ENCODE measurements at regions not wholly inside any gene's neighbourhood (a gene's known extent, or its start where the extent isn't known, plus 50 kb on each side); places are given as distances from the start of the nearest gene placed in this dataset.

DNA sequence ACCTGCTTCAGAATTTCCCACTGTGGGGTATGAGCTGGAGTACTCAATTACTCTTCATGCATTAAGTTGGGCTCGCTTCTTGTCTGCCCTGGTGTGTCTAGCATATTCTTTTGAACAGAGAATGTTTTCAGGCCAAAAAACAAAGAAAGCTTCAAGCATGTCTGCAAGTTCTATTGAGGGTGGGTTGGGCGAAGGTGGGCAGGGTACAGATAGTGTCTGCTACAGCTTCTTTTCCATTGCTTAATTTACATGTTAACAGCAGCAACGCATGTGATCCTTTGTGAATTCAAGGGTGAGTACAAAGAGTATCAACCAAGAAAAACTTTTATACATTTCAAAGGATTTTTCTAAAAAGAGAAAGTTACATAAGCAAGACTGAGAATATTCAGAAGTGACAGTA lies 406.5 kb downstream of the IRS2 start:
- H3K4me3 ChIP-seq (replicated peaks in 1 of 3; ENCODE audit: low read depth in 2 of 3, low read length in 3 of 3), result no peak overlapping the region
- H3K79me2 ChIP-seq (ENCODE audit: insufficient read depth, low read length), result no peaks in the 10 kb centered on the region
- no peak overlapping the region for H3K4me2 ChIP-seq (replicated peaks; ENCODE audit: extremely low read depth, low read length, poor library complexity, severe bottlenecking)
- H3K4me1 Mint-ChIP-seq, result peaks cover 32% of the 10 kb centered on the region
- peaks cover 0 to 3% of the 10 kb centered on the region in 2 donors for H3K36me3 Mint-ChIP-seq
- no peaks in the 10 kb centered on the region for H3K9me3 ChIP-seq (replicated peaks in 1 of 2; ENCODE audit: control insufficient read depth in 1 of 2, insufficient read depth in 1 of 2, low read length in 2 of 2)
- no peak overlapping the region for H3K4me3 Mint-ChIP-seq
- TF ChIP-seq, protein P1, sequence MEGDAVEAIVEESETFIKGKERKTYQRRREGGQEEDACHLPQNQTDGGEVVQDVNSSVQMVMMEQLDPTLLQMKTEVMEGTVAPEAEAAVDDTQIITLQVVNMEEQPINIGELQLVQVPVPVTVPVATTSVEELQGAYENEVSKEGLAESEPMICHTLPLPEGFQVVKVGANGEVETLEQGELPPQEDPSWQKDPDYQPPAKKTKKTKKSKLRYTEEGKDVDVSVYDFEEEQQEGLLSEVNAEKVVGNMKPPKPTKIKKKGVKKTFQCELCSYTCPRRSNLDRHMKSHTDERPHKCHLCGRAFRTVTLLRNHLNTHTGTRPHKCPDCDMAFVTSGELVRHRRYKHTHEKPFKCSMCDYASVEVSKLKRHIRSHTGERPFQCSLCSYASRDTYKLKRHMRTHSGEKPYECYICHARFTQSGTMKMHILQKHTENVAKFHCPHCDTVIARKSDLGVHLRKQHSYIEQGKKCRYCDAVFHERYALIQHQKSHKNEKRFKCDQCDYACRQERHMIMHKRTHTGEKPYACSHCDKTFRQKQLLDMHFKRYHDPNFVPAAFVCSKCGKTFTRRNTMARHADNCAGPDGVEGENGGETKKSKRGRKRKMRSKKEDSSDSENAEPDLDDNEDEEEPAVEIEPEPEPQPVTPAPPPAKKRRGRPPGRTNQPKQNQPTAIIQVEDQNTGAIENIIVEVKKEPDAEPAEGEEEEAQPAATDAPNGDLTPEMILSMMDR (IDR thresholded peaks at IDR 0.05), result no peak
- H3K27ac ChIP-seq (ENCODE audit: low read depth in 1 of 2, low read length in 2 of 2), result no peak overlapping the region
- WGBS (ENCODE audit: insufficient coverage), result no CpG with 5 or more reads among the region's 3 CpGs
- no peak overlapping the region for H2AFZ ChIP-seq (ENCODE audit: insufficient read depth, low read depth, low read length, poor library complexity, severe bottlenecking)
- no peak for DNase-seq
- H3K4me1 ChIP-seq (ENCODE audit: control insufficient read depth in 1 of 2, insufficient read depth in 2 of 2, low read length in 2 of 2), result peaks cover 26 to 30% of the 10 kb centered on the region in 2 donors
- no peak overlapping the region for H3K27ac Mint-ChIP-seq
- intact Hi-C loops (cut with micrococcal nuclease), result loop anchor here in 1 of 2 donors (10.0 kb wide), 1 partner anchor 275 kb away; no protein-coding TSS in a partner anchor
- H3K27me3 ChIP-seq (ENCODE audit: control insufficient read depth in 2 of 2, insufficient read depth in 2 of 2, low read length in 2 of 2), result no peaks in the 10 kb centered on the region
- no peak overlapping the region for H3K9ac ChIP-seq (ENCODE audit: insufficient read depth, low read length, poor library complexity, severe bottlenecking)
- no peaks in the 10 kb centered on the region for H4K20me1 ChIP-seq (ENCODE audit: insufficient read depth, low read length)
- no peaks in the 10 kb centered on the region for H3K36me3 ChIP-seq (replicated peaks in 1 of 2; ENCODE audit: control insufficient read depth in 1 of 2, insufficient read depth in 2 of 2, low read length in 2 of 2)
- peaks cover 0 to 3% (median 0%) of the 10 kb centered on the region in 7 donors for H3K9me3 Mint-ChIP-seq
- peaks cover 0 to 4% (median 3%) of the 10 kb centered on the region in 3 donors for H3K27me3 Mint-ChIP-seq (ENCODE audit: low read depth in 3 of 3)

DNA sequence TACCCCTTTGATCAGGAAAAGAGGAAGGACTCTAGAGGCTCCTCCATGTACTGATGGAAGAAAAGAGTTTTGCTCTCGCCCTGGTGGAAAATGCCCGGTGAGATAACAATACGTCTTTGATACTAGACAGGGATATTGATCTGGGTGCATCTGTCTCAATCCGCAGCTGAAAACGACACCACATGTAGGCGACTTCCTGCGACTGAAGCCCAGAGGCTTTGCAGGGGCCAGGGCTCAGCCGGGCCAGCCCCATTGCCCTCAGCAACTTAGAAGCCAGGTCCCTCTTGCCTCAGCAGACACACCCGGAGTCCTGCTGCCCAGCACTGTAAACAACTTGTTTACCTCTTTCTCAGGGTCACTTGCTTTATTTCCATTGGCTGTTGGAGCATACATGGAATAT lies 409.4 kb downstream of the IRS2 start:
- no peaks in the 10 kb centered on the region for H3K9me3 ChIP-seq (replicated peaks in 1 of 2; ENCODE audit: control insufficient read depth in 1 of 2, insufficient read depth in 1 of 2, low read length in 2 of 2)
- H3K27ac ChIP-seq (ENCODE audit: low read depth in 1 of 2, low read length in 2 of 2), result no peak overlapping the region
- no peaks in the 10 kb centered on the region for H4K20me1 ChIP-seq (ENCODE audit: insufficient read depth, low read length)
- H3K9me3 Mint-ChIP-seq, result peaks cover 0 to 2% (median 0%) of the 10 kb centered on the region in 7 donors
- H3K4me3 Mint-ChIP-seq, result no peak overlapping the region
- TF ChIP-seq, protein P1 (IDR thresholded peaks at IDR 0.05), result no peak
- H3K27me3 ChIP-seq (ENCODE audit: control insufficient read depth in 2 of 2, insufficient read depth in 2 of 2, low read length in 2 of 2), result peaks cover 0 to 2% of the 10 kb centered on the region in 2 donors
- H3K36me3 ChIP-seq (replicated peaks in 1 of 2; ENCODE audit: control insufficient read depth in 1 of 2, insufficient read depth in 2 of 2, low read length in 2 of 2), result no peaks in the 10 kb centered on the region
- DNase-seq, result no peak
- no peak overlapping the region for H3K4me3 ChIP-seq (replicated peaks in 1 of 3; ENCODE audit: low read depth in 2 of 3, low read length in 3 of 3)
- H3K9ac ChIP-seq (ENCODE audit: insufficient read depth, low read length, poor library complexity, severe bottlenecking), result no peak overlapping the region
- peaks cover 12% of the 10 kb centered on the region for H3K4me1 Mint-ChIP-seq
- peaks cover 1 to 10% (median 2%) of the 10 kb centered on the region in 3 donors for H3K27me3 Mint-ChIP-seq (ENCODE audit: low read depth in 3 of 3)
- WGBS (ENCODE audit: insufficient coverage), result 95% methylated on average over 8 of the region's 9 CpGs
- H3K79me2 ChIP-seq (ENCODE audit: insufficient read depth, low read length), result no peaks in the 10 kb centered on the region
- no peak overlapping the region for H2AFZ ChIP-seq (ENCODE audit: insufficient read depth, low read depth, low read length, poor library complexity, severe bottlenecking)
- H3K4me1 ChIP-seq (ENCODE audit: control insufficient read depth in 1 of 2, insufficient read depth in 2 of 2, low read length in 2 of 2), result peaks cover 8 to 11% of the 10 kb centered on the region in 2 donors
- H3K36me3 Mint-ChIP-seq, result peaks cover 0 to 3% of the 10 kb centered on the region in 2 donors
- no peak overlapping the region for H3K27ac Mint-ChIP-seq
- H3K4me2 ChIP-seq (replicated peaks; ENCODE audit: extremely low read depth, low read length, poor library complexity, severe bottlenecking), result no peak overlapping the region
- intact Hi-C loops (cut with micrococcal nuclease), result no loop called here

Measured in CD14-positive monocyte (primary cell).